HG03135 (cell line): ENCODE measurements at regions not wholly inside any gene's neighbourhood (a gene's known extent, or its start where the extent isn't known, plus 50 kb on each side); places are given as distances from the start of the nearest gene placed in this dataset.

ENCODE experiments used
- ATAC-seq: cut with Tn5 transposase; IDR thresholded peaks from one replicate; pipeline ENCODE4 v1.9.1; 2021; ENCODE audit warnings: mild to moderate bottlenecking, moderate library complexity; ENCODE audit not compliant: unreplicated experiment

GRCh38 chr15:47573673-47574072 is 143.6 kb upstream of the SEMA6D start:
- no peak for ATAC-seq

GRCh38 chr15:47577000-47577399 is 140.3 kb upstream of the SEMA6D start:
- no peak for ATAC-seq

GRCh38 chr15:47577461-47577860 is 139.8 kb upstream of the SEMA6D start:
- ATAC-seq, result no peak

- ATAC-seq, result no peak
These were observed 135.1 kb upstream of the SEMA6D start for GRCh38 chr15:47582233-47582632.

- no peak for ATAC-seq
These were observed 133.0 kb upstream of the SEMA6D start for GRCh38 chr15:47584316-47584715.

- ATAC-seq, result no peak
These were observed 130.6 kb upstream of the SEMA6D start for GRCh38 chr15:47586653-47587224.

GRCh38 chr15:47587940-47588802 is 129.1 kb upstream of the SEMA6D start:
- ATAC-seq, result no peak

GRCh38 chr15:47588958-47589357 is 128.3 kb upstream of the SEMA6D start:
- no peak for ATAC-seq

- no peak for ATAC-seq
These were observed 118.3 kb upstream of the SEMA6D start for GRCh38 chr15:47598996-47599395.

- ATAC-seq, result no peak
These were observed 117.5 kb upstream of the SEMA6D start for GRCh38 chr15:47599806-47600205.

GRCh38 chr15:47602121-47602520 is 115.2 kb upstream of the SEMA6D start:
- ATAC-seq, result no peak

- no peak for ATAC-seq
These were observed 114.3 kb upstream of the SEMA6D start for GRCh38 chr15:47603026-47603425.

- ATAC-seq, result no peak
These were observed 109.6 kb upstream of the SEMA6D start for GRCh38 chr15:47607695-47608094.

GRCh38 chr15:47609693-47610092 is 107.6 kb upstream of the SEMA6D start:
- ATAC-seq, result no peak

- no peak for ATAC-seq
These were observed 106.6 kb upstream of the SEMA6D start for GRCh38 chr15:47610736-47611135.

GRCh38 chr15:47614360-47615011 is 102.8 kb upstream of the SEMA6D start:
- ATAC-seq, result no peak

GRCh38 chr15:47616876-47617275 is 100.4 kb upstream of the SEMA6D start:
- no peak for ATAC-seq

GRCh38 chr15:47618241-47618640 is 99.1 kb upstream of the SEMA6D start:
- ATAC-seq, result no peak

GRCh38 chr15:47620960-47621681 is 96.2 kb upstream of the SEMA6D start:
- no peak for ATAC-seq

- no peak for ATAC-seq
These were observed 95.2 kb upstream of the SEMA6D start for GRCh38 chr15:47622055-47622454.

- no peak for ATAC-seq
These were observed 92.8 kb upstream of the SEMA6D start for GRCh38 chr15:47624503-47624902.
